Mesothelial cell of epicardium (in vitro differentiated cells): ENCODE measurements at regions not wholly inside any gene's neighbourhood (a gene's known extent, or its start where the extent isn't known, plus 50 kb on each side); places are given as distances from the start of the nearest gene placed in this dataset.

ENCODE experiments used
- DNase-seq, 2 experiments: peaks; one replicate each; pipeline ENCODE4 v3.0.0; 2021; ENCODE audit warnings: low spot score in 2 of 2; ENCODE audit not compliant: unreplicated experiment in 2 of 2
- H3K27ac Mint-ChIP-seq: 2 replicates; pipeline ENCODE4 v1.8.0; 2021; ENCODE audit warnings: mixed read lengths
- H3K27me3 Mint-ChIP-seq: 2 replicates; pipeline ENCODE4 v1.8.0; 2021; ENCODE audit warnings: low read depth, mixed read lengths
- H3K36me3 Mint-ChIP-seq: 2 replicates; pipeline ENCODE4 v1.8.0; 2021; ENCODE audit warnings: mixed read lengths
- H3K4me1 Mint-ChIP-seq: 2 replicates; pipeline ENCODE4 v1.8.0; 2021; ENCODE audit warnings: mixed read lengths
- H3K4me3 Mint-ChIP-seq: 2 replicates; pipeline ENCODE4 v1.8.0; 2021; ENCODE audit warnings: mild to moderate bottlenecking, moderate library complexity, mixed read lengths
- H3K9me3 Mint-ChIP-seq: 2 replicates; pipeline ENCODE4 v1.8.0; 2021; ENCODE audit warnings: mixed read lengths
- CTCF ChIP-seq: fragments of 200-600 bp; sonication (generic); IDR thresholded peaks from one replicate; pipeline ENCODE4 v1.5.0; 2021; ENCODE audit warnings: antibody characterized with exemption; ENCODE audit not compliant: unreplicated experiment

DNA sequence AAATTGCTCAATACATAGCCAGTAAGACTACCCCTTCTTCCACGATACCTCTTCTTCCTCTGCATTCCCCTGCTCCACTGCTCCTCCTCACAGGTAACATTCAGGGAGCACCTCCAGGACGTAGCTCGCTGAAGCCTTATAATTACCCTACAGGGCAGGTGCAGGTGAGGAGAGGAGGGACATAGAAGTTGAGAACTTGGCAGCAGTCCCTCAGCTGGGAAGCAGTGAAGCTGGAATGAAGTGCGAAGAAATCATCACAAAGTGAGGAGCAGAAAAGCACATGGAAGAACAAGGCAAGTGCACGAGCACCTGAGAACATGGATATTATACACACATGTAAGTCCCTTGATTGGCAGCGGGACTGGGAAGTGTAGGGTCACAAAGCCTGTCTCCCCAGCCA is 118.2 kb downstream of the HSD17B3 start:
- DNase-seq, result no peak
- peaks cover 14% of the 10 kb centered on the region for H3K4me1 Mint-ChIP-seq
- peaks cover 9% of the 10 kb centered on the region for H3K9me3 Mint-ChIP-seq
- H3K4me3 Mint-ChIP-seq, result no peak overlapping the region
- no peak overlapping the region for H3K27ac Mint-ChIP-seq
- no peak for TF ChIP-seq CTCF
- peaks cover 56% of the 10 kb centered on the region for H3K27me3 Mint-ChIP-seq
- no peaks in the 10 kb centered on the region for H3K36me3 Mint-ChIP-seq

DNA sequence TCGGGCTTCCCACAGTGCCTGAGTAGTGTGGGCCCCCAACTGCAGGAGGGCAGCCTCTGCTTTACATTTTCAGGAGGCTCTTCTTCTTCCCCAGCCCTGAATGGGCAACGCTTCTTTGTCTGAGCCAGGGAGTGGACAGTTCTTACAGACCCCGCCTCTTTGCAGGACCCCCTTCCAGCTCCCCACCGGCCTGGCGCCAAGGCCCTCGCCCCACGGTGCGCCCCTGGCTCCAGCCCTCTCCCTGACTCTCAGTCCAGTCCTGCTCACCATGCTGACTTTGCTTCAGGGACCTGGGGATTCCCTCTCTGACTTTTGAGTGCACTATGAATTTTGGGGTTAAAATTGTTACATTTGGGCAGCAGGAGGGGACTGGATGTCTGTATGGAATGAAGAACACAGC is 123.8 kb downstream of the HSD17B3 start:
- H3K4me1 Mint-ChIP-seq, result peaks cover 2% of the 10 kb centered on the region
- H3K36me3 Mint-ChIP-seq, result no peaks in the 10 kb centered on the region
- peaks cover 48% of the 10 kb centered on the region for H3K27me3 Mint-ChIP-seq
- DNase-seq, result no peak
- no peak overlapping the region for H3K27ac Mint-ChIP-seq
- H3K9me3 Mint-ChIP-seq, result no peaks in the 10 kb centered on the region
- no peak overlapping the region for H3K4me3 Mint-ChIP-seq
- no peak for TF ChIP-seq CTCF

GRCh38 chr9:96177719-96178028 is 124.3 kb downstream of the HSD17B3 start:
- no peaks in the 10 kb centered on the region for H3K36me3 Mint-ChIP-seq
- H3K27ac Mint-ChIP-seq, result no peak overlapping the region
- H3K27me3 Mint-ChIP-seq, result peaks cover 43% of the 10 kb centered on the region
- no peak for DNase-seq
- no peaks in the 10 kb centered on the region for H3K9me3 Mint-ChIP-seq
- peaks cover 2% of the 10 kb centered on the region for H3K4me1 Mint-ChIP-seq
- no peak for TF ChIP-seq CTCF
- no peak overlapping the region for H3K4me3 Mint-ChIP-seq

DNA sequence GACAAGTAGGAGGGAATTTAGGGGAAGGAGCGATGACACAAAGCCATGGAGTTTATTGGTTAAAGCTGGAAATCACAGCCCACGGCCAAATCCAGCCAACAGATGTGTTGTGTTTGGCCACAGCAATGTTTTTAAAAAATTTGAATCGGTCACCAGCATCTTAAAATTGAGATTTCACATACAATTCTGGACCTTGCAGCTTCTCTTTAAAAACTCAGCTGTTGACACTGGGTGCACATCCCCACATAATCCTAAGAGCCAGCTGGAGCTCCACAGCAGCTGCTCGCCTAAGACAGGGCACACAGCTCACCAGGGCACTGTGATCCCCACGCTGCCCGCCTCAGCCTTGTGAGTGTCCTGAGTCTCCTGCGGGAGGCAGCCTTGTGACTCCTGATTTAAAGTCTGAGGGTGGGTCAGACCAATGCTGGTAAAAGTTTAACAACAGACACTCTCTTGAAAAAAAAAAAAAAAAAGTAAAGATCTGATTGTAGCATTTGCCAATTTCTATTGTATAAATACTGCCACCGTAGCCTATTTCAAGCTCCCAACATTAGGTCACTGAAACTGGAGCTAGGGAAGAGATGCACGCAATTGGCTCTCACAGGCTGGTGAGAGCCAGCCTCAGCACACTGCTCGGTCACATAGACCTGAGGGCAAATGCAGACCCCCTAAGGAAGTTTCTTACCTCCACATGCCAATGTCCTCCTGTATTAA is 124.8 kb downstream of the HSD17B3 start:
- no peak for TF ChIP-seq CTCF
- no peak overlapping the region for H3K4me3 Mint-ChIP-seq
- peaks cover 38% of the 10 kb centered on the region for H3K27me3 Mint-ChIP-seq
- H3K36me3 Mint-ChIP-seq, result no peaks in the 10 kb centered on the region
- DNase-seq, result no peak
- H3K27ac Mint-ChIP-seq, result no peak overlapping the region
- peaks cover 2% of the 10 kb centered on the region for H3K4me1 Mint-ChIP-seq
- no peaks in the 10 kb centered on the region for H3K9me3 Mint-ChIP-seq

DNA sequence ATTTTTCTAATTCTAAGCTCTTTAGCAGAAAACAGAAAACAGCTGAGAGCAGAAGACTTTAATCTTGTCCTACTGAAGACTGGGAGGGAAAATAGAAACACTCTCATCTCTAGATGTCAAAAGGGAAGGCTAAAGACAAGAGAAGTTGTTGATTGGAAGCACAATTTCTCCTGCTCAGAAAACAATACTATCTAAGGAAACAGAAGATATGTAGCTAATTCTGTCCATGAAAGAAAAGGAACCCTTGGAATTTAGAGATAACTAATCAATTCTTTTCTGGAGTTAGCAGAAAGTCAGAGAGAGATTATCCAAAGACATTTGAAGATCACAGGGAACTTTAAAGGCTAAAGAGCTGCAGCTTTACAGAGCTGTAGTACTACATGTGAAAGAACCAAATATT is 126.2 kb downstream of the HSD17B3 start:
- peaks cover 2% of the 10 kb centered on the region for H3K4me1 Mint-ChIP-seq
- no peaks in the 10 kb centered on the region for H3K9me3 Mint-ChIP-seq
- peaks cover 36% of the 10 kb centered on the region for H3K27me3 Mint-ChIP-seq
- no peak for TF ChIP-seq CTCF
- H3K4me3 Mint-ChIP-seq, result no peak overlapping the region
- no peaks in the 10 kb centered on the region for H3K36me3 Mint-ChIP-seq
- no peak overlapping the region for H3K27ac Mint-ChIP-seq
- DNase-seq, result no peak

DNA sequence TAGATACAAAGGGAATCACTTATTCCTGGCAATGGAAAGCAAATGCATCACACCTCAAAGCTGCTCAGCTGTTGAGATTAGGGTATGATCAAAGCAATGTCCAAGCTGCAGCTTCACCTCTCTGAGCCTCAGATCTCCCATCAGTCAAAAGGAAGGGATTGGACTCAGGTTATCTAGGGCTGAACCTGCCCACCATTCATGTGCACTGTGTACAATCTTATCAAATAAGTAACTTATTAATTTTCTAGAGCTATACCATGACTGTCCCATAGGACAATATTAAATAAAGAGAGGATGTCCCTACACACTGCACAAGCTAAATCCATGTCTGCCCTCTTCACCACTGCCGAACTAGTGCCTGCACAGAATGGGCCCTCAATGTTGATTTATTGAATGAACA is 127.0 kb downstream of the HSD17B3 start:
- Mint-ChIP-seq H3K9me3 (no peaks in the 10 kb centered on the region), H3K4me1 (peaks cover 6% of the 10 kb centered on the region), H3K4me3 (no peak overlapping the region), H3K36me3 (no peaks in the 10 kb centered on the region), H3K27me3 (peaks cover 36% of the 10 kb centered on the region), H3K27ac (no peak overlapping the region)
- DNase-seq, result no peak
- TF ChIP-seq CTCF, result no peak
